ENCODE measurements at regions not wholly inside any gene's neighbourhood (a gene's known extent, or its start where the extent isn't known, plus 50 kb on each side); places are given as distances from the start of the nearest gene placed in this dataset.

- no peak overlapping the region for H3K27ac Mint-ChIP-seq
- DNase-seq (no peak), ATAC-seq (no peak)
- Histone ChIP-seq H3K36me3 (ENCODE audit: control insufficient read depth in 2 of 3, insufficient read depth in 3 of 3, low read length in 3 of 3) (no peaks in the 10 kb centered on the region), H3K27ac (ENCODE audit: low read depth, low read length) (no peak overlapping the region), H3K4me1 (ENCODE audit: control insufficient read depth in 2 of 2, insufficient read depth in 2 of 2, low read length in 2 of 2) (no peaks in the 10 kb centered on the region), H3K4me3 (ENCODE audit: low read length) (no peak overlapping the region), H3K9me3 (ENCODE audit: control insufficient read depth in 2 of 3, low read length in 3 of 3) (no peaks in the 10 kb centered on the region), H3K27me3 (ENCODE audit: control insufficient read depth in 2 of 2, insufficient read depth in 2 of 2, low read length in 2 of 2) (no peaks in the 10 kb centered on the region)
- no peaks in the 10 kb centered on the region for H3K4me1 Mint-ChIP-seq
- peaks cover 0 to 5% (median 0%) of the 10 kb centered on the region in 11 donors for H3K9me3 Mint-ChIP-seq
- ChIA-PET CTCF (no interaction called here), POLR2A (no interaction called here)
- peaks cover 0 to 3% (median 0%) of the 10 kb centered on the region in 5 donors for H3K27me3 Mint-ChIP-seq
- no peaks in the 10 kb centered on the region for H3K36me3 Mint-ChIP-seq
- H3K4me3 Mint-ChIP-seq, result no peak overlapping the region
- intact Hi-C loops (cut with micrococcal nuclease), result no loop called here
Measured at GRCh38 chr5:67581203-67581602, 384.6 kb upstream of the CD180 start.

DNA sequence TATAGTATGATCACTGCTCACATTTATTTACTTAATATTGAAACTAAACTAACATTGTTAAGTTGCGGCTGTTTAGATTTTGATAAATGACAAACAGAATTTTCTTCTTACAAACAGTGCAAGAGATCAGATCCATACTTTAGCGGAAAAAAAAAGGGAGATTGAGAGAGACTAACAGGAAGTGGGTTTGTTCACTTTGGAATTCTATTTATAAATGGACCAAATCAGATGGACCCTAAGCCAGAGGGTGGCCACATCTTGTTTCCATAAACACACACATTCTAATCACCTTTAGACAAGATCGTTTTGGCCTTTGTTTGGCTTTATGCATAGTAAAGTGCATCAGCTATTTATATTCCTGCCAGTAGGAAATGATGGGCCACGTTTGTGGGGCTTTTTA, 381.4 kb upstream of the CD180 start:
- Mint-ChIP-seq H3K27ac (no peak overlapping the region), H3K4me3 (no peak overlapping the region), H3K9me3 (peaks cover 6 to 34% (median 17%) of the 10 kb centered on the region in 11 donors), H3K4me1 (no peaks in the 10 kb centered on the region), H3K27me3 (peaks cover 0 to 3% (median 0%) of the 10 kb centered on the region in 5 donors), H3K36me3 (peaks cover 0 to 12% (median 7%) of the 10 kb centered on the region in 5 donors)
- DNase-seq (no peak), ATAC-seq (no peak)
- ChIA-PET CTCF (no interaction called here), POLR2A (no interaction called here)
- Histone ChIP-seq H3K4me1 (ENCODE audit: control insufficient read depth in 2 of 2, insufficient read depth in 2 of 2, low read length in 2 of 2) (no peaks in the 10 kb centered on the region), H3K36me3 (ENCODE audit: control insufficient read depth in 2 of 3, insufficient read depth in 3 of 3, low read length in 3 of 3) (no peaks in the 10 kb centered on the region), H3K27ac (ENCODE audit: low read depth, low read length) (no peak overlapping the region), H3K4me3 (ENCODE audit: low read length) (no peak overlapping the region), H3K27me3 (ENCODE audit: control insufficient read depth in 2 of 2, insufficient read depth in 2 of 2, low read length in 2 of 2) (no peaks in the 10 kb centered on the region), H3K9me3 (ENCODE audit: control insufficient read depth in 2 of 3, low read length in 3 of 3) (peaks cover 0 to 9% (median 0%) of the 10 kb centered on the region in 3 experiments)
- intact Hi-C loops (cut with micrococcal nuclease), result no loop called here

- H3K9me3 Mint-ChIP-seq, result peaks cover 6 to 40% (median 19%) of the 10 kb centered on the region in 11 donors
- H3K4me3 ChIP-seq (ENCODE audit: low read length), result no peak overlapping the region
- no peaks in the 10 kb centered on the region for H3K36me3 ChIP-seq (ENCODE audit: control insufficient read depth in 2 of 3, insufficient read depth in 3 of 3, low read length in 3 of 3)
- DNase-seq, result no peak
- ChIA-PET POLR2A (no interaction called here), CTCF (no interaction called here)
- ATAC-seq, result no peak
- intact Hi-C loops (cut with micrococcal nuclease), result no loop called here
- H3K27me3 ChIP-seq (ENCODE audit: control insufficient read depth in 2 of 2, insufficient read depth in 2 of 2, low read length in 2 of 2), result no peaks in the 10 kb centered on the region
- H3K27ac Mint-ChIP-seq, result no peak overlapping the region
- H3K9me3 ChIP-seq (ENCODE audit: control insufficient read depth in 2 of 3, low read length in 3 of 3), result peaks cover 0 to 9% (median 0%) of the 10 kb centered on the region in 3 experiments
- H3K36me3 Mint-ChIP-seq, result peaks cover 0 to 14% (median 8%) of the 10 kb centered on the region in 5 donors
- no peak overlapping the region for H3K4me3 Mint-ChIP-seq
- H3K4me1 Mint-ChIP-seq, result no peaks in the 10 kb centered on the region
- H3K27ac ChIP-seq (ENCODE audit: low read depth, low read length), result no peak overlapping the region
- peaks cover 0 to 3% (median 0%) of the 10 kb centered on the region in 5 donors for H3K27me3 Mint-ChIP-seq
- H3K4me1 ChIP-seq (ENCODE audit: control insufficient read depth in 2 of 2, insufficient read depth in 2 of 2, low read length in 2 of 2), result no peaks in the 10 kb centered on the region
Measured at GRCh38 chr5:67577424-67577823, 380.8 kb upstream of the CD180 start.

GRCh38 chr5:67576112-67576511, 379.5 kb upstream of the CD180 start:
- H3K4me3 ChIP-seq (ENCODE audit: low read length), result no peak overlapping the region
- peaks cover 0 to 3% (median 0%) of the 10 kb centered on the region in 5 donors for H3K27me3 Mint-ChIP-seq
- no peaks in the 10 kb centered on the region for H3K36me3 ChIP-seq (ENCODE audit: control insufficient read depth in 2 of 3, insufficient read depth in 3 of 3, low read length in 3 of 3)
- intact Hi-C loops (cut with micrococcal nuclease), result no loop called here
- no peak overlapping the region for H3K4me3 Mint-ChIP-seq
- peaks cover 0 to 9% (median 0%) of the 10 kb centered on the region in 3 experiments for H3K9me3 ChIP-seq (ENCODE audit: control insufficient read depth in 2 of 3, low read length in 3 of 3)
- no peaks in the 10 kb centered on the region for H3K27me3 ChIP-seq (ENCODE audit: control insufficient read depth in 2 of 2, insufficient read depth in 2 of 2, low read length in 2 of 2)
- H3K36me3 Mint-ChIP-seq, result peaks cover 0 to 14% (median 8%) of the 10 kb centered on the region in 5 donors
- H3K4me1 Mint-ChIP-seq, result peaks cover 0 to 1% (median 0%) of the 10 kb centered on the region in 7 donors
- ATAC-seq (no peak), DNase-seq (no peak)
- ChIA-PET CTCF (no interaction called here), POLR2A (no interaction called here)
- peaks cover 6 to 40% (median 19%) of the 10 kb centered on the region in 11 donors for H3K9me3 Mint-ChIP-seq
- H3K27ac ChIP-seq (ENCODE audit: low read depth, low read length), result no peak overlapping the region
- H3K27ac Mint-ChIP-seq, result no peak overlapping the region
- no peaks in the 10 kb centered on the region for H3K4me1 ChIP-seq (ENCODE audit: control insufficient read depth in 2 of 2, insufficient read depth in 2 of 2, low read length in 2 of 2)

DNA sequence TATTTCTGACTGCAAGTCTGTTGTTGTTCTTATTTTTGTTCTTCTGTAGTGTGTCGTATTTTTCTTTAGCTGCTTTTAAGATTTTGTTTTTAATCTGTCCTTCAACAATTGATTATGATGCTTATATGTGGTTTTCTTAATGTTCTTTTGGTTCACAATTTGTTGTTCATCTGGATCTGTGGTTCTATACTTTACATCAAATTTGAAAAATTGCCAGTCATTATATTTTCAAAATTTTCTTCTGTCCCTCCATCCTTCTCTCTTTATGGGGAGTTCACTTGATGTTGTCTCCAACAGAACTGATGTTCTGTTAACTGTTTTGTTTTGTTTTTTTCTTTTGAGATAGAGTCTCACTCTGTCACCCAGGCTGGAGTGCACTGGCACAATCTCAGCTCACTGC, 378.5 kb upstream of the CD180 start:
- ATAC-seq, result no peak
- Mint-ChIP-seq H3K4me3 (no peak overlapping the region), H3K36me3 (peaks cover 0 to 14% (median 8%) of the 10 kb centered on the region in 5 donors), H3K27ac (no peak overlapping the region), H3K9me3 (peaks cover 4 to 40% (median 19%) of the 10 kb centered on the region in 11 donors), H3K4me1 (peaks cover 0 to 1% (median 0%) of the 10 kb centered on the region in 7 donors), H3K27me3 (peaks cover 0 to 3% (median 0%) of the 10 kb centered on the region in 5 donors)
- Histone ChIP-seq H3K4me1 (ENCODE audit: control insufficient read depth in 2 of 2, insufficient read depth in 2 of 2, low read length in 2 of 2) (no peaks in the 10 kb centered on the region), H3K27me3 (ENCODE audit: control insufficient read depth in 2 of 2, insufficient read depth in 2 of 2, low read length in 2 of 2) (no peaks in the 10 kb centered on the region), H3K9me3 (ENCODE audit: control insufficient read depth in 2 of 3, low read length in 3 of 3) (peaks cover 0 to 9% (median 0%) of the 10 kb centered on the region in 3 experiments), H3K4me3 (ENCODE audit: low read length) (no peak overlapping the region), H3K36me3 (ENCODE audit: control insufficient read depth in 2 of 3, insufficient read depth in 3 of 3, low read length in 3 of 3) (no peaks in the 10 kb centered on the region), H3K27ac (ENCODE audit: low read depth, low read length) (no peak overlapping the region)
- CTCF ChIA-PET, result no interaction called here
- intact Hi-C loops (cut with micrococcal nuclease), result no loop called here
- DNase-seq, result no peak
- POLR2A ChIA-PET, result no interaction called here

GRCh38 chr5:67561151-67561932, 364.7 kb upstream of the CD180 start:
- H3K27ac Mint-ChIP-seq, result no peak overlapping the region
- H3K4me3 ChIP-seq (ENCODE audit: low read length), result no peak overlapping the region
- H3K36me3 Mint-ChIP-seq, result no peaks in the 10 kb centered on the region
- intact Hi-C loops (cut with micrococcal nuclease), result no loop called here
- H3K4me1 Mint-ChIP-seq, result peaks cover 0 to 8% (median 3%) of the 10 kb centered on the region in 7 donors
- H3K4me1 ChIP-seq (ENCODE audit: control insufficient read depth in 2 of 2, insufficient read depth in 2 of 2, low read length in 2 of 2), result no peaks in the 10 kb centered on the region
- CTCF ChIA-PET, result no interaction called here
- no peaks in the 10 kb centered on the region for H3K27me3 Mint-ChIP-seq
- ATAC-seq (no peak), DNase-seq (no peak)
- H3K27me3 ChIP-seq (ENCODE audit: control insufficient read depth in 2 of 2, insufficient read depth in 2 of 2, low read length in 2 of 2), result no peaks in the 10 kb centered on the region
- no peaks in the 10 kb centered on the region for H3K36me3 ChIP-seq (ENCODE audit: control insufficient read depth in 2 of 3, insufficient read depth in 3 of 3, low read length in 3 of 3)
- H3K9me3 ChIP-seq (ENCODE audit: control insufficient read depth in 2 of 3, low read length in 3 of 3), result no peaks in the 10 kb centered on the region
- H3K27ac ChIP-seq (ENCODE audit: low read depth, low read length), result no peak overlapping the region
- POLR2A ChIA-PET, result no interaction called here
- no peak overlapping the region for H3K4me3 Mint-ChIP-seq
- H3K9me3 Mint-ChIP-seq, result peaks cover 3 to 39% (median 13%) of the 10 kb centered on the region in 11 donors

- no peak for ATAC-seq
- H3K36me3 Mint-ChIP-seq, result no peaks in the 10 kb centered on the region
Measured at GRCh38 chr5:67552773-67553172, 356.2 kb upstream of the CD180 start.

More at GRCh38 chr5:67552773-67553172, 356.2 kb upstream of the CD180 start:
- no peaks in the 10 kb centered on the region for H3K4me1 ChIP-seq (ENCODE audit: control insufficient read depth in 2 of 2, insufficient read depth in 2 of 2, low read length in 2 of 2)
- DNase-seq, result no peak
- ChIA-PET CTCF (no interaction called here), POLR2A (no interaction called here)
- Mint-ChIP-seq H3K9me3 (peaks cover 0 to 5% (median 0%) of the 10 kb centered on the region in 11 donors), H3K4me1 (peaks cover 4 to 23% (median 12%) of the 10 kb centered on the region in 7 donors), H3K27me3 (no peaks in the 10 kb centered on the region), H3K27ac (no peak overlapping the region), H3K4me3 (no peak overlapping the region)
- H3K9me3 ChIP-seq (ENCODE audit: control insufficient read depth in 2 of 3, low read length in 3 of 3), result no peaks in the 10 kb centered on the region
- H3K27ac ChIP-seq (ENCODE audit: low read depth, low read length), result no peak overlapping the region
- no peaks in the 10 kb centered on the region for H3K27me3 ChIP-seq (ENCODE audit: control insufficient read depth in 2 of 2, insufficient read depth in 2 of 2, low read length in 2 of 2)
- intact Hi-C loops (cut with micrococcal nuclease), result no loop called here
- H3K36me3 ChIP-seq (ENCODE audit: control insufficient read depth in 2 of 3, insufficient read depth in 3 of 3, low read length in 3 of 3), result no peaks in the 10 kb centered on the region
- H3K4me3 ChIP-seq (ENCODE audit: low read length), result no peak overlapping the region
